ENCODE measurements at regions not wholly inside any gene's neighbourhood (a gene's known extent, or its start where the extent isn't known, plus 50 kb on each side); places are given as distances from the start of the nearest gene placed in this dataset.

DNA sequence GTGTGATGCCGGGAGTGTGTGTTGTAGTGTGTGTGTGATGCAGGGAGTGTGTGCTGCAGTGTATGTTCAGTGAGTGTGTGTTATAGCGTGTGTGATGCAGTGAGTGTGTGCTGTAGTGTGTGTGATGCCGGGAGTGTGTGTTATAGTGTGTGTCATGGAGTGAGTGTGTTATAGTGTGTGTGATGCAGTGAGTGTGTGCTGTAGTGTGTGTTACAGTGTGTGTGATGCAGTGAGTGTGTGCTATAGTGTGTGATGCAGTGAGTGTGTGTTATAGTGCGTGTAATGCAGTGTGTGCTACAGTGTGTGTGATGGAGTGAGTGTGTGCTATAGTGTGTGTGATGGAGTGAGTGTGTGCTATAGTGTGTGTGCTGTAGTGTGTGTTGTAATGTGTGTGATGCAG lies 182.1 kb upstream of the SOX11 start (continued):
- TF ChIP-seq, protein P1, sequence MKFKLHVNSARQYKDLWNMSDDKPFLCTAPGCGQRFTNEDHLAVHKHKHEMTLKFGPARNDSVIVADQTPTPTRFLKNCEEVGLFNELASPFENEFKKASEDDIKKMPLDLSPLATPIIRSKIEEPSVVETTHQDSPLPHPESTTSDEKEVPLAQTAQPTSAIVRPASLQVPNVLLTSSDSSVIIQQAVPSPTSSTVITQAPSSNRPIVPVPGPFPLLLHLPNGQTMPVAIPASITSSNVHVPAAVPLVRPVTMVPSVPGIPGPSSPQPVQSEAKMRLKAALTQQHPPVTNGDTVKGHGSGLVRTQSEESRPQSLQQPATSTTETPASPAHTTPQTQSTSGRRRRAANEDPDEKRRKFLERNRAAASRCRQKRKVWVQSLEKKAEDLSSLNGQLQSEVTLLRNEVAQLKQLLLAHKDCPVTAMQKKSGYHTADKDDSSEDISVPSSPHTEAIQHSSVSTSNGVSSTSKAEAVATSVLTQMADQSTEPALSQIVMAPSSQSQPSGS (IDR thresholded peaks at IDR 0.05; ENCODE audit: low read length), result no peak
- TF ChIP-seq FOXK2 (IDR thresholded peaks at IDR 0.05), result no peak
- TF ChIP-seq, protein P2, sequence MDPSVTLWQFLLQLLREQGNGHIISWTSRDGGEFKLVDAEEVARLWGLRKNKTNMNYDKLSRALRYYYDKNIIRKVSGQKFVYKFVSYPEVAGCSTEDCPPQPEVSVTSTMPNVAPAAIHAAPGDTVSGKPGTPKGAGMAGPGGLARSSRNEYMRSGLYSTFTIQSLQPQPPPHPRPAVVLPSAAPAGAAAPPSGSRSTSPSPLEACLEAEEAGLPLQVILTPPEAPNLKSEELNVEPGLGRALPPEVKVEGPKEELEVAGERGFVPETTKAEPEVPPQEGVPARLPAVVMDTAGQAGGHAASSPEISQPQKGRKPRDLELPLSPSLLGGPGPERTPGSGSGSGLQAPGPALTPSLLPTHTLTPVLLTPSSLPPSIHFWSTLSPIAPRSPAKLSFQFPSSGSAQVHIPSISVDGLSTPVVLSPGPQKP (IDR thresholded peaks at IDR 0.05; ENCODE audit: low read depth, low read length), result no peak
- TF ChIP-seq POLR2A (IDR thresholded peaks at IDR 0.05; ENCODE audit: low read depth, low read length), result no peak
- TF ChIP-seq, protein P3, sequence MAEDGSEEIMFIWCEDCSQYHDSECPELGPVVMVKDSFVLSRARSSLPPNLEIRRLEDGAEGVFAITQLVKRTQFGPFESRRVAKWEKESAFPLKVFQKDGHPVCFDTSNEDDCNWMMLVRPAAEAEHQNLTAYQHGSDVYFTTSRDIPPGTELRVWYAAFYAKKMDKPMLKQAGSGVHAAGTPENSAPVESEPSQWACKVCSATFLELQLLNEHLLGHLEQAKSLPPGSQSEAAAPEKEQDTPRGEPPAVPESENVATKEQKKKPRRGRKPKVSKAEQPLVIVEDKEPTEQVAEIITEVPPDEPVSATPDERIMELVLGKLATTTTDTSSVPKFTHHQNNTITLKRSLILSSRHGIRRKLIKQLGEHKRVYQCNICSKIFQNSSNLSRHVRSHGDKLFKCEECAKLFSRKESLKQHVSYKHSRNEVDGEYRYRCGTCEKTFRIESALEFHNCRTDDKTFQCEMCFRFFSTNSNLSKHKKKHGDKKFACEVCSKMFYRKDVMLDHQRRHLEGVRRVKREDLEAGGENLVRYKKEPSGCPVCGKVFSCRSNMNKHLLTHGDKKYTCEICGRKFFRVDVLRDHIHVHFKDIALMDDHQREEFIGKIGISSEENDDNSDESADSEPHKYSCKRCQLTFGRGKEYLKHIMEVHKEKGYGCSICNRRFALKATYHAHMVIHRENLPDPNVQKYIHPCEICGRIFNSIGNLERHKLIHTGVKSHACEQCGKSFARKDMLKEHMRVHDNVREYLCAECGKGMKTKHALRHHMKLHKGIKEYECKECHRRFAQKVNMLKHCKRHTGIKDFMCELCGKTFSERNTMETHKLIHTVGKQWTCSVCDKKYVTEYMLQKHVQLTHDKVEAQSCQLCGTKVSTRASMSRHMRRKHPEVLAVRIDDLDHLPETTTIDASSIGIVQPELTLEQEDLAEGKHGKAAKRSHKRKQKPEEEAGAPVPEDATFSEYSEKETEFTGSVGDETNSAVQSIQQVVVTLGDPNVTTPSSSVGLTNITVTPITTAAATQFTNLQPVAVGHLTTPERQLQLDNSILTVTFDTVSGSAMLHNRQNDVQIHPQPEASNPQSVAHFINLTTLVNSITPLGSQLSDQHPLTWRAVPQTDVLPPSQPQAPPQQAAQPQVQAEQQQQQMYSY (CRISPR knock-in tag; IDR thresholded peaks at IDR 0.05), result no peak
- TF ChIP-seq, protein P4, sequence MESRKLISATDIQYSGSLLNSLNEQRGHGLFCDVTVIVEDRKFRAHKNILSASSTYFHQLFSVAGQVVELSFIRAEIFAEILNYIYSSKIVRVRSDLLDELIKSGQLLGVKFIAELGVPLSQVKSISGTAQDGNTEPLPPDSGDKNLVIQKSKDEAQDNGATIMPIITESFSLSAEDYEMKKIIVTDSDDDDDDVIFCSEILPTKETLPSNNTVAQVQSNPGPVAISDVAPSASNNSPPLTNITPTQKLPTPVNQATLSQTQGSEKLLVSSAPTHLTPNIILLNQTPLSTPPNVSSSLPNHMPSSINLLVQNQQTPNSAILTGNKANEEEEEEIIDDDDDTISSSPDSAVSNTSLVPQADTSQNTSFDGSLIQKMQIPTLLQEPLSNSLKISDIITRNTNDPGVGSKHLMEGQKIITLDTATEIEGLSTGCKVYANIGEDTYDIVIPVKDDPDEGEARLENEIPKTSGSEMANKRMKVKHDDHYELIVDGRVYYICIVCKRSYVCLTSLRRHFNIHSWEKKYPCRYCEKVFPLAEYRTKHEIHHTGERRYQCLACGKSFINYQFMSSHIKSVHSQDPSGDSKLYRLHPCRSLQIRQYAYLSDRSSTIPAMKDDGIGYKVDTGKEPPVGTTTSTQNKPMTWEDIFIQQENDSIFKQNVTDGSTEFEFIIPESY (IDR thresholded peaks at IDR 0.05), result no peak
- TF ChIP-seq, protein P5, sequence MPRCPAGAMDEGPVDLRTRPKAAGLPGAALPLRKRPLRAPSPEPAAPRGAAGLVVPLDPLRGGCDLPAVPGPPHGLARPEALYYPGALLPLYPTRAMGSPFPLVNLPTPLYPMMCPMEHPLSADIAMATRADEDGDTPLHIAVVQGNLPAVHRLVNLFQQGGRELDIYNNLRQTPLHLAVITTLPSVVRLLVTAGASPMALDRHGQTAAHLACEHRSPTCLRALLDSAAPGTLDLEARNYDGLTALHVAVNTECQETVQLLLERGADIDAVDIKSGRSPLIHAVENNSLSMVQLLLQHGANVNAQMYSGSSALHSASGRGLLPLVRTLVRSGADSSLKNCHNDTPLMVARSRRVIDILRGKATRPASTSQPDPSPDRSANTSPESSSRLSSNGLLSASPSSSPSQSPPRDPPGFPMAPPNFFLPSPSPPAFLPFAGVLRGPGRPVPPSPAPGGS (IDR thresholded peaks at IDR 0.05; ENCODE audit: borderline replicate concordance, insufficient read depth, low read depth, low read length, poor library complexity, severe bottlenecking), result no peak
- no peak for TF ChIP-seq HCFC1 (IDR thresholded peaks at IDR 0.05; ENCODE audit: low read length)

All from GM12878 (cell line).